ENCODE measurements at regions not wholly inside any gene's neighbourhood (a gene's known extent, or its start where the extent isn't known, plus 50 kb on each side); places are given as distances from the start of the nearest gene placed in this dataset.

DNA sequence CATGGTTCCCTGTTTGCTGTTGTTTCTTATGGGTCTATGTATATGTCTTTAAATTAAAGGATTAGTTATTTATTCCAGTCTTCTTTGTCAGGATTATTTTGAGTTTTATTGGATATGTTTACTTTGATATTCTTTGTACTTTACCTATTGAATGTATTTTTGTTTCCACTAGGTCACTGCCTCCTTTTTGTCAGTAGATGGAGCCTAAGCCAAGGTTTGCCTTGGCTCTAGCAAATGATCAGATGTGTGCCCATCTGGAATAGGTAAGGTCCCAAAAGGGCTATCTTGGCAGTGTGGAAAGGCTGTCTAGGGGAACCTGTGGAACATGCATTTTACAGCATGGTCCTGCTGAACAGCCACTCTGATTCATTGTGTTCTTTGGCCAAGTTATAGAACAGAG lies 337.3 kb upstream of the GHITM start:
- H3K27ac Mint-ChIP-seq: no peak overlapping the region
- no peak for DNase-seq
- H3K4me3 Mint-ChIP-seq: no peak overlapping the region
- no peaks in the 10 kb centered on the region for H3K27me3 Mint-ChIP-seq
- H3K9me3 Mint-ChIP-seq: no peaks in the 10 kb centered on the region
- H3K36me3 Mint-ChIP-seq (ENCODE audit: low read depth): no peaks in the 10 kb centered on the region
- H3K4me1 Mint-ChIP-seq (ENCODE audit: low read depth): no peaks in the 10 kb centered on the region

GRCh38 chr10:83806717-83807116 lies 332.6 kb upstream of the GHITM start:
- H3K27ac Mint-ChIP-seq: no peak overlapping the region

GRCh38 chr10:83809001-83809400 lies 330.3 kb upstream of the GHITM start:
- Mint-ChIP-seq H3K9me3 (no peaks in the 10 kb centered on the region), H3K27me3 (no peaks in the 10 kb centered on the region), H3K27ac (no peak overlapping the region), H3K4me1 (ENCODE audit: low read depth) (no peaks in the 10 kb centered on the region), H3K36me3 (ENCODE audit: low read depth) (no peaks in the 10 kb centered on the region), H3K4me3 (no peak overlapping the region)
- no peak for DNase-seq

More at GRCh38 chr10:83806717-83807116, 332.6 kb upstream of the GHITM start:
- H3K27me3 Mint-ChIP-seq: no peaks in the 10 kb centered on the region
- H3K36me3 Mint-ChIP-seq (ENCODE audit: low read depth): no peaks in the 10 kb centered on the region
- H3K4me1 Mint-ChIP-seq (ENCODE audit: low read depth): no peaks in the 10 kb centered on the region
- H3K4me3 Mint-ChIP-seq: no peak overlapping the region
- no peaks in the 10 kb centered on the region for H3K9me3 Mint-ChIP-seq
- no peak for DNase-seq

GRCh38 chr10:83816942-83817341 lies 322.4 kb upstream of the GHITM start:
- Mint-ChIP-seq H3K4me3 (no peak overlapping the region), H3K9me3 (no peaks in the 10 kb centered on the region), H3K4me1 (ENCODE audit: low read depth) (no peaks in the 10 kb centered on the region), H3K27me3 (no peaks in the 10 kb centered on the region), H3K27ac (no peak overlapping the region), H3K36me3 (ENCODE audit: low read depth) (no peaks in the 10 kb centered on the region)
- DNase-seq: no peak

DNA sequence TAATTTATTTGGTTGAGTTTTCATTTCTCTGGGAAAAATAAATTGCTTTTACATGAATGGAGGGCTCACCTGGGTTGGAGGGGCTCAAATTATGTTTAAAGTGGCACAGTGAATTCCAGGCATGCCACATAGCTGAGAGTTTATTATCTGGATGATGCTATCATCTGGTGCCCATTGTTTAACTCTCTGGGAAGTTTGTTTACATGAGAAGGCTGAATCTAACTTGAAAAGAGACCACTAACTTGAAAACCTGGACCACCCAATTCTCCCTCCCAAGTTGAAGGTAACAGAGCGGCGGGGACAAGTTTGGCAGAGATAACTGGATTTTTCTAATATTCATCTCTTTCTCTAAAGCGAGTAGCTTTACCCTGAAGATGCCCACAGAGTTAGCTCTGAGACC lies 321.5 kb upstream of the GHITM start:
- H3K9me3 Mint-ChIP-seq: no peaks in the 10 kb centered on the region
- no peaks in the 10 kb centered on the region for H3K4me1 Mint-ChIP-seq (ENCODE audit: low read depth)
- H3K27me3 Mint-ChIP-seq: no peaks in the 10 kb centered on the region
- DNase-seq: no peak
- no peak overlapping the region for H3K4me3 Mint-ChIP-seq
- no peaks in the 10 kb centered on the region for H3K36me3 Mint-ChIP-seq (ENCODE audit: low read depth)
- H3K27ac Mint-ChIP-seq: no peak overlapping the region

- DNase-seq: no peak
- Mint-ChIP-seq H3K27ac (no peak overlapping the region), H3K4me3 (no peak overlapping the region), H3K4me1 (ENCODE audit: low read depth) (no peaks in the 10 kb centered on the region), H3K9me3 (no peaks in the 10 kb centered on the region), H3K27me3 (no peaks in the 10 kb centered on the region), H3K36me3 (ENCODE audit: low read depth) (no peaks in the 10 kb centered on the region)
These were observed 319.7 kb upstream of the GHITM start for GRCh38 chr10:83819609-83820008.

DNA sequence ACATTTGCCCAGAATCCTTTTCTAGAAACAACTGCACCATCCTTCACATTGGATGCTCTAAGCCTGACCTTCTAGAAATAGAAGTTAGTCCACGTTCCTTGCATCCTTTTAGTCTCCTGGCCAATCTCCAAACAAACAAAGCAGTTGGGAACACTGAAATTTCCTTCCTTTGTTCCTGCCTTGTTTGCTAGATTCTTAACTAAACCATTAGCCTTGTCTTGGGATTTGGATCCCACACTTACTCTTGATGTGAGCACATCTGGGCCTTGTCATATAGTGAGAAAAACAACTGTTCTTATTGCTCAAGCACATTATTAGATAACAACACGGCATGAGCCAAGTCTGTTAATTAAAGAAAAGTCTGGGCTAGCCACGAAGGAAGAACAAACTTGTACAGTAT lies 319.3 kb upstream of the GHITM start:
- no peak for DNase-seq
- H3K4me3 Mint-ChIP-seq: no peak overlapping the region
- no peak overlapping the region for H3K27ac Mint-ChIP-seq
- H3K36me3 Mint-ChIP-seq (ENCODE audit: low read depth): no peaks in the 10 kb centered on the region
- H3K9me3 Mint-ChIP-seq: no peaks in the 10 kb centered on the region
- H3K4me1 Mint-ChIP-seq (ENCODE audit: low read depth): no peaks in the 10 kb centered on the region
- no peaks in the 10 kb centered on the region for H3K27me3 Mint-ChIP-seq

- H3K27ac Mint-ChIP-seq: no peak overlapping the region
- no peaks in the 10 kb centered on the region for H3K36me3 Mint-ChIP-seq (ENCODE audit: low read depth)
- H3K27me3 Mint-ChIP-seq: no peaks in the 10 kb centered on the region
- H3K9me3 Mint-ChIP-seq: no peaks in the 10 kb centered on the region
- no peak for DNase-seq
- H3K4me3 Mint-ChIP-seq: no peak overlapping the region
- H3K4me1 Mint-ChIP-seq (ENCODE audit: low read depth): no peaks in the 10 kb centered on the region
These were observed 315.2 kb upstream of the GHITM start for GRCh38 chr10:83824099-83824498.

GRCh38 chr10:83834096-83834495 lies 305.2 kb upstream of the GHITM start:
- Mint-ChIP-seq H3K4me1 (ENCODE audit: low read depth) (no peaks in the 10 kb centered on the region), H3K27ac (no peak overlapping the region), H3K27me3 (no peaks in the 10 kb centered on the region), H3K4me3 (no peak overlapping the region), H3K36me3 (ENCODE audit: low read depth) (no peaks in the 10 kb centered on the region), H3K9me3 (peaks cover 3% of the 10 kb centered on the region)
- DNase-seq: no peak

DNA sequence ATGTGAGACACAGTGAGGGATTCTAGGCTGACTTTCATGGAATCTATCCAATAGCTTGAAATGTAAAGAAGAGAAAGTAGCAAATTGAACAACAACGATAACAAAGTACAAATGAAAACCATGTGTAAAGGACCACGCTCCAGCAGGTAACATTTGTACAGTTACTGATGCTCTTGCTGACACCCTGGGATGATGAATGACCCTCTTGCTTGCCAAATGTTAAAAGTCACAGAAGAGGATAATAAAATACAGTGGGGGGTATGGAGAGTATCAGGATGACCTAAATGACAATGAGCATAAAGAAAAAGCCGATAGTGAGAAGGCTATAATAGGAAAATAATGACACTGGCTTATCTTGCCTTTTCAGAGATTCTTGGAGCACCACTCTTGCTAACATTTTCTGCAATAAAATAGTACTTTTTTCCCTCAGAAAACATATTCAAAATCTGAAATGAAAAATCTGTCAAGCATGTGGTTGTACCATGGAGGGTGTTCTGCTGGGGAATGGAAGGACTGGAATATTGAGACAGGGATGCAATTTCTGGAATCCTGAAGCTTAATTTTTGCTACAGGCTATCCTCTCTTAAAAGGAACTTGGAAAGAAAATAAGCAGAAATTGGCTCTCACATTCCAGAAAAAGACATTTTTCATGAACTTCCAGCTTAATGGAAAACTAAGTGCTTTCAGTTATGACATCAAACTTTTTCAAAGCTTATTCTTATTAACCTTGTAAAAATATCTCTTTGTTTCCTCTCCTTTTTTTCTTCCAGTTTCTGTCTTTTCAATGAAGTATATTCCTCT lies 303.2 kb upstream of the GHITM start:
- Mint-ChIP-seq H3K27ac (no peak overlapping the region), H3K27me3 (no peaks in the 10 kb centered on the region), H3K9me3 (no peaks in the 10 kb centered on the region), H3K36me3 (ENCODE audit: low read depth) (no peaks in the 10 kb centered on the region), H3K4me3 (no peak overlapping the region), H3K4me1 (ENCODE audit: low read depth) (no peaks in the 10 kb centered on the region)
- DNase-seq: no peak

- no peaks in the 10 kb centered on the region for H3K9me3 Mint-ChIP-seq
- H3K27ac Mint-ChIP-seq: no peak overlapping the region
- no peaks in the 10 kb centered on the region for H3K4me1 Mint-ChIP-seq (ENCODE audit: low read depth)
- H3K4me3 Mint-ChIP-seq: no peak overlapping the region
- no peak for DNase-seq
- H3K36me3 Mint-ChIP-seq (ENCODE audit: low read depth): no peaks in the 10 kb centered on the region
- H3K27me3 Mint-ChIP-seq: no peaks in the 10 kb centered on the region
These were observed 290.6 kb upstream of the GHITM start for GRCh38 chr10:83848677-83849076.

GRCh38 chr10:83849150-83849549 lies 290.2 kb upstream of the GHITM start:
- no peaks in the 10 kb centered on the region for H3K27me3 Mint-ChIP-seq
- DNase-seq: no peak
- H3K27ac Mint-ChIP-seq: no peak overlapping the region
- H3K4me1 Mint-ChIP-seq (ENCODE audit: low read depth): no peaks in the 10 kb centered on the region
- no peaks in the 10 kb centered on the region for H3K36me3 Mint-ChIP-seq (ENCODE audit: low read depth)
- no peaks in the 10 kb centered on the region for H3K9me3 Mint-ChIP-seq
- H3K4me3 Mint-ChIP-seq: no peak overlapping the region

DNA sequence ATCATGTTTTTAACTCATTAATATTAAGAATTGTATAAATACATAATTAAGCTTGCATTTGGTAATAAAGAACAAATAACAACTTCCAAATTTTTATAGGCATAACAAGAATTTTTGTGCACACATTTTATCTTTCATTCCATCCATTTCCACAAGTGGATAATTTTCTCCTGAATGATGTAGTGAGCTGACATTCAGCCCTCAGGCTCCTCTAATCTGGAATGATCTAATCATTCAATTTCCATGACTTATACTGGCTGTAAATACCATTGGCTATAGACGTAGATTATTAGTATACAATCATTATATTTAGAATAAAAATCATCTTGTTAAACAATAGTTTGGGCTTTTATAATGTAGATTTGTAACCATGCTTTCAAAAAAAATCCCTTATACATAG lies 287.2 kb upstream of the GHITM start:
- H3K36me3 Mint-ChIP-seq (ENCODE audit: low read depth): no peaks in the 10 kb centered on the region
- H3K27me3 Mint-ChIP-seq: no peaks in the 10 kb centered on the region
- H3K9me3 Mint-ChIP-seq: no peaks in the 10 kb centered on the region
- no peak overlapping the region for H3K4me3 Mint-ChIP-seq
- H3K4me1 Mint-ChIP-seq (ENCODE audit: low read depth): no peaks in the 10 kb centered on the region
- DNase-seq: no peak
- H3K27ac Mint-ChIP-seq: no peak overlapping the region

DNA sequence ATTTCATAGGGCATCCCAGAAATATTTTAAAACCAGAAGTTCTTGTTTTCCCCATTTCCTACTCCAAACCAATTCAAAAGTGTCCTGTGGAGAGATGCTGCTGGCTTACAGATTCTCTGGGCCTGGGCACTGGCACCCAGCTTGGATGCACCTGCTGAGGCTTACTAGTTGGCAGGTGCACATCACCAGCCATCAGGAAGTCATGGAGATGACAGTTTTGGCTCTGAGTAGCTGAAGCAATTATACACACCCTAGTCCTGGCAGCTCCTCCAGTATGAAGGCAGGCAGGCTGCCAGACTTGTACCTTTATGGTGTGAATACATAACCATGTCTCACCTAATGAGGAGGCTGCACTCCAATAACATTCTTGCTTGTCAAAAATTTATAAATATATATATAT lies 276.6 kb upstream of the GHITM start:
- no peak overlapping the region for H3K27ac Mint-ChIP-seq
- no peak for DNase-seq
- H3K36me3 Mint-ChIP-seq (ENCODE audit: low read depth): no peaks in the 10 kb centered on the region
- no peaks in the 10 kb centered on the region for H3K4me1 Mint-ChIP-seq (ENCODE audit: low read depth)
- H3K4me3 Mint-ChIP-seq: no peak overlapping the region
- H3K9me3 Mint-ChIP-seq: no peaks in the 10 kb centered on the region
- H3K27me3 Mint-ChIP-seq: peaks cover 13% of the 10 kb centered on the region

DNA sequence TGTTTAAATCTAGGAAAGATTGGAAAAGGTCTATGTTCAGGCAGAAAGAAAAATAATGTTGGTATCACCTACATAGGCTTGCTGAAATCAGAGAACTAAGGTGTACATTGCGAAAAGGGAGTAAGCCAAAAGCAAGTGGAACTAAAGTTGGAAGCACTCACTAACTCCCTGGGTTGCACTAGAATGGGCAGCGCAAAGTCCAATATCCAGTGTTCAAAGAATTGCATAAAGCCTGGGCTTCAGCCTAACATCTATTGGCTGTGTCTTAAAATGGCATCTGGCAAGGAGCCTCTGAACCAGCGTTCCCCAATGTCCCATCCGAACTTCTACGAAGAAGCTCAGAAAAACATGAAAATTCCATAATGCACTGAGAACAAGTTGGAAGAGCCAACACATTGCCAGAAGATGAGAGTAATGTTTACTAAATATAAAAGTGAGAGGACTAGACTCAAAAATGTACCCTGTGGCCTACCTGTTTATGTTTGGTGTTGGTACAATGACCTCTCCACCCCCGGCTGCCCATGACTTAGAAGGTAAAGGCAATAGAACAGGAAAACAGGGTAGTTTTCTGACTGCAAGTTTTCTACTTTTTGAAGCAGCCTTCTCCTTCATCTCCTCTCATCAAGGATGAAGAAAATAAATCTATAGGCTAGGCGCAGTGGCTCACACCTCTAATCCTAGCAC lies 275.9 kb upstream of the GHITM start:
- Mint-ChIP-seq H3K4me1 (ENCODE audit: low read depth) (no peaks in the 10 kb centered on the region), H3K9me3 (no peaks in the 10 kb centered on the region), H3K36me3 (ENCODE audit: low read depth) (no peaks in the 10 kb centered on the region), H3K27me3 (peaks cover 13% of the 10 kb centered on the region), H3K27ac (no peak overlapping the region), H3K4me3 (no peak overlapping the region)
- DNase-seq: no peak

Data from activated T-cell treated with anti-CD3 and anti-CD28 coated beads, Interleukin-2, amount 50 U/mL, for 24 hours (primary cell).